HG02763 (cell line): ENCODE measurements at regions not wholly inside any gene's neighbourhood (a gene's known extent, or its start where the extent isn't known, plus 50 kb on each side); places are given as distances from the start of the nearest gene placed in this dataset.

Experiments used
- ATAC-seq: cut with Tn5 transposase; IDR thresholded peaks from one replicate; pipeline ENCODE4 v1.9.1; 2021; ENCODE audit warnings: mild to moderate bottlenecking, moderate library complexity; ENCODE audit not compliant: unreplicated experiment

- no peak for ATAC-seq
Observed at GRCh38 chr3:77837456-77838025, 797.6 kb downstream of the ROBO2 start.

GRCh38 chr3:77859156-77859555 lies 819.3 kb downstream of the ROBO2 start:
- ATAC-seq = no peak

GRCh38 chr3:77868725-77869124 lies 828.8 kb downstream of the ROBO2 start:
- no peak for ATAC-seq

- ATAC-seq = no peak
Observed at GRCh38 chr3:77869423-77869822, 829.5 kb downstream of the ROBO2 start.

- ATAC-seq = no peak
Observed at GRCh38 chr3:77871436-77871835, 831.5 kb downstream of the ROBO2 start.

GRCh38 chr3:77873598-77873997 lies 833.7 kb downstream of the ROBO2 start:
- ATAC-seq = no peak

- ATAC-seq = no peak
Observed at GRCh38 chr3:77885381-77885780, 845.5 kb downstream of the ROBO2 start.

GRCh38 chr3:77887611-77888010 lies 847.7 kb downstream of the ROBO2 start:
- no peak for ATAC-seq

- ATAC-seq = no peak
Observed at GRCh38 chr3:77889616-77890015, 849.7 kb downstream of the ROBO2 start.

- no peak for ATAC-seq
Observed at GRCh38 chr3:77898621-77899020, 858.7 kb downstream of the ROBO2 start.

GRCh38 chr3:77902675-77903074 lies 862.8 kb downstream of the ROBO2 start:
- no peak for ATAC-seq

- no peak for ATAC-seq
Observed at GRCh38 chr3:77906102-77906709, 866.3 kb downstream of the ROBO2 start.

- no peak for ATAC-seq
Observed at GRCh38 chr3:77913524-77914174, 873.8 kb downstream of the ROBO2 start.

- ATAC-seq = no peak
Observed at GRCh38 chr3:77915336-77915735, 875.4 kb downstream of the ROBO2 start.

- ATAC-seq = no peak
Observed at GRCh38 chr3:77917225-77917624, 877.3 kb downstream of the ROBO2 start.

- no peak for ATAC-seq
Observed at GRCh38 chr3:77919244-77919643, 879.3 kb downstream of the ROBO2 start.

- ATAC-seq = no peak
Observed at GRCh38 chr3:77931255-77932009, 891.5 kb downstream of the ROBO2 start.

GRCh38 chr3:77932926-77933325 lies 893.0 kb downstream of the ROBO2 start:
- no peak for ATAC-seq

- ATAC-seq = no peak
Observed at GRCh38 chr3:77933926-77934325, 894.0 kb downstream of the ROBO2 start.

GRCh38 chr3:77935418-77935817 lies 895.5 kb downstream of the ROBO2 start:
- ATAC-seq = no peak

GRCh38 chr3:77939726-77940125 lies 899.8 kb downstream of the ROBO2 start:
- ATAC-seq = no peak

- no peak for ATAC-seq
Observed at GRCh38 chr3:77943598-77943997, 903.7 kb downstream of the ROBO2 start.
